WERI-Rb-1 (cell line): ENCODE measurements at regions not wholly inside any gene's neighbourhood (a gene's known extent, or its start where the extent isn't known, plus 50 kb on each side); places are given as distances from the start of the nearest gene placed in this dataset.
A peak's percentile ranks its signal among the peaks of the same experiment; 100 is the strongest.

ENCODE experiments used
- DNase-seq: peaks from one replicate; pipeline ENCODE4 v3.0.0-alpha.2; 2020
- H3K27ac ChIP-seq: fragments of 250-450 bp; sonication (Bioruptor Pico); 2 replicates; pipeline ENCODE4 v1.5.1; 2020; ENCODE audit warnings: mild to moderate bottlenecking, moderate library complexity
- H3K27me3 ChIP-seq: fragments of 250-450 bp; sonication (Bioruptor Pico); 2 replicates; pipeline ENCODE4 v1.5.1; 2021; ENCODE audit warnings: mild to moderate bottlenecking, low read depth, moderate library complexity; ENCODE audit not compliant: insufficient read depth, severe bottlenecking
- H3K36me3 ChIP-seq: fragments of 250-450 bp; sonication (Bioruptor Pico); 2 replicates; pipeline ENCODE4 v1.5.1; 2020; ENCODE audit warnings: mild to moderate bottlenecking, moderate library complexity
- H3K4me3 ChIP-seq: 2 replicates; pipeline ENCODE4 v1.5.1; 2011; ENCODE audit warnings: low read depth, mild to moderate bottlenecking, control low read depth, low read length
- H3K9me3 ChIP-seq: fragments of 250-450 bp; sonication (Bioruptor Pico); 2 replicates; pipeline ENCODE4 v1.5.1; 2021; ENCODE audit warnings: mild to moderate bottlenecking, moderate library complexity; ENCODE audit not compliant: severe bottlenecking
- CTCF ChIP-seq: IDR thresholded peaks from 2 replicates; pipeline ENCODE4 v1.5.1; 2011; ENCODE audit warnings: low read depth, mild to moderate bottlenecking, control low read depth, inconsistent platforms, low read length

GRCh38 chr16:65713181-65713808 is 591.4 kb upstream of the CDH11 start:
- no peaks in the 10 kb centered on the region for H3K9me3 ChIP-seq
- H3K36me3 ChIP-seq, result no peaks in the 10 kb centered on the region
- H3K27me3 ChIP-seq, result no peaks in the 10 kb centered on the region
- TF ChIP-seq CTCF, result no peak
- H3K4me3 ChIP-seq, result no peak overlapping the region
- H3K27ac ChIP-seq, result no peak overlapping the region
- no peak for DNase-seq

GRCh38 chr16:65710107-65710506 is 588.2 kb upstream of the CDH11 start:
- no peak overlapping the region for H3K27ac ChIP-seq
- H3K36me3 ChIP-seq, result no peaks in the 10 kb centered on the region
- no peaks in the 10 kb centered on the region for H3K9me3 ChIP-seq
- TF ChIP-seq CTCF, result no peak
- no peak for DNase-seq
- H3K27me3 ChIP-seq, result no peaks in the 10 kb centered on the region
- H3K4me3 ChIP-seq, result no peak overlapping the region

- H3K27me3 ChIP-seq, result no peaks in the 10 kb centered on the region
- peak; percentile 31; the same call in 1 of the 2 replicates for TF ChIP-seq CTCF
- no peak overlapping the region for H3K27ac ChIP-seq
- H3K36me3 ChIP-seq, result no peaks in the 10 kb centered on the region
- no peak overlapping the region for H3K4me3 ChIP-seq
- peak; percentile 19 for DNase-seq
- no peaks in the 10 kb centered on the region for H3K9me3 ChIP-seq
Observed at GRCh38 chr16:65704866-65705265, 583.0 kb upstream of the CDH11 start.

GRCh38 chr16:65702707-65703402 is 581.0 kb upstream of the CDH11 start:
- DNase-seq, result no peak
- Histone ChIP-seq H3K9me3 (no peaks in the 10 kb centered on the region), H3K27me3 (no peaks in the 10 kb centered on the region), H3K27ac (no peak overlapping the region), H3K36me3 (no peaks in the 10 kb centered on the region), H3K4me3 (no peak overlapping the region)
- TF ChIP-seq CTCF, result no peak

GRCh38 chr16:65700596-65700995 is 578.7 kb upstream of the CDH11 start:
- Histone ChIP-seq H3K4me3 (no peak overlapping the region), H3K27me3 (no peaks in the 10 kb centered on the region), H3K27ac (no peak overlapping the region), H3K9me3 (no peaks in the 10 kb centered on the region), H3K36me3 (no peaks in the 10 kb centered on the region)
- TF ChIP-seq CTCF, result no peak
- DNase-seq, result no peak
